B cell (primary cell): ENCODE measurements at regions not wholly inside any gene's neighbourhood (a gene's known extent, or its start where the extent isn't known, plus 50 kb on each side); places are given as distances from the start of the nearest gene placed in this dataset.

Experiments
- ATAC-seq: fragments of 200-7000 bp; cut with Tn5 transposase; one replicate; pipeline ENCODE4 v1.10.0; 2021; ENCODE audit warnings: low read depth, mild to moderate bottlenecking, moderate number of reproducible peaks, moderate library complexity
- CTCF ChIA-PET: fragments of 350-600 bp; sonication (Branson Sonifier 250); formaldehyde crosslinking; loops from one replicate; lab custom pipeline; 2021; ENCODE audit warnings: antibody characterized with exemption, inconsistent platforms; lab: Charles Lee
- POLR2A ChIA-PET: fragments of 350-600 bp; sonication (Branson Sonifier 250); formaldehyde crosslinking; loops from one replicate; lab custom pipeline; 2021; ENCODE audit warnings: antibody characterized with exemption; lab: Charles Lee
- DNase-seq: peaks from one replicate; pipeline ENCODE4 v3.0.0; 2013
- H2AFZ ChIP-seq: 2 replicates; pipeline ENCODE4 v1.6.1; 2012; ENCODE audit warnings: mild to moderate bottlenecking, low read depth, low read length; ENCODE audit not compliant: insufficient read depth, poor library complexity, severe bottlenecking
- H3K27ac ChIP-seq, 2 donors: 1 replicate in 1 of 2; 2 replicates in 1 of 2; pipeline ENCODE4 v1.5.1; 2012 to 2013; ENCODE audit warnings: low read length in 2 of 2, mild to moderate bottlenecking in 2 of 2, moderate library complexity in 1 of 2
- H3K27me3 ChIP-seq, 4 experiments: fragments of 200-600 bp in 1 of 4; sonication (generic) in 1 of 4; replicated peaks in 1 of 4; 1 replicate in 2 of 4; 2 replicates in 2 of 4; pipeline versions ENCODE4 v1.6.1 to v1.7.0; 2013 to 2016; ENCODE audit warnings: low read length in 3 of 4, mild to moderate bottlenecking in 2 of 4, mixed read lengths in 1 of 4, moderate library complexity in 1 of 4; ENCODE audit not compliant: insufficient read depth in 4 of 4, control insufficient read depth in 3 of 4; ENCODE audit errors: control extremely low read depth in 1 of 4
- H3K36me3 ChIP-seq, 2 experiments: replicated peaks in 1 of 2; 1 replicate in 1 of 2; 2 replicates in 1 of 2; pipeline versions ENCODE4 v1.6.1 to v1.7.1; 2013; ENCODE audit warnings: low read length in 1 of 2; ENCODE audit not compliant: insufficient read depth in 2 of 2, control insufficient read depth in 1 of 2; ENCODE audit errors: control extremely low read depth in 1 of 2, extremely low read depth in 1 of 2
- H3K4me1 ChIP-seq, 2 donors: fragments of 200-600 bp in 1 of 2; sonication (generic) in 1 of 2; 1 replicate in 1 of 2; 2 replicates in 1 of 2; pipeline versions ENCODE4 v1.5.1 to v1.6.1; 2013 to 2017; ENCODE audit warnings: low read length in 2 of 2; ENCODE audit not compliant: control insufficient read depth in 2 of 2, insufficient read depth in 2 of 2
- H3K4me2 ChIP-seq: replicated peaks from 2 replicates; pipeline ENCODE3; 2012; ENCODE audit warnings: mild to moderate bottlenecking, low read depth, low read length; ENCODE audit not compliant: poor library complexity, severe bottlenecking
- H3K4me3 ChIP-seq, 5 experiments: fragments of 200-600 bp in 1 of 5; sonication (generic) in 1 of 5; 1 replicate in 3 of 5; 2 replicates in 2 of 5; pipeline versions ENCODE4 v1.5.1 to v1.7.0; 2011 to 2016; ENCODE audit warnings: low read length in 4 of 5, mild to moderate bottlenecking in 4 of 5, low read depth in 2 of 5, control low read depth in 1 of 5, moderate library complexity in 1 of 5; ENCODE audit not compliant: insufficient read depth in 1 of 5; ENCODE audit errors: control extremely low read depth in 1 of 5, extremely low read depth in 1 of 5
- H3K79me2 ChIP-seq: fragments of 200-600 bp; sonication (generic); one replicate; pipeline ENCODE4 v1.6.0; 2016; ENCODE audit warnings: low read length; ENCODE audit not compliant: control insufficient read depth, insufficient read depth
- H3K9ac ChIP-seq: fragments of 200-600 bp; sonication (generic); 2 replicates; pipeline ENCODE4 v1.6.1; 2017; ENCODE audit warnings: mild to moderate bottlenecking, low read length, moderate library complexity
- H3K9me3 ChIP-seq, 3 donors: one replicate each; pipeline versions ENCODE4 v1.6.1 to v1.7.1; 2013; ENCODE audit warnings: low read length in 2 of 3; ENCODE audit not compliant: control insufficient read depth in 2 of 3, insufficient read depth in 1 of 3; ENCODE audit errors: control extremely low read depth in 1 of 3
- H4K20me1 ChIP-seq: 2 replicates; pipeline ENCODE4 v1.6.0; 2012; ENCODE audit warnings: mild to moderate bottlenecking, low read length; ENCODE audit not compliant: insufficient read depth, control insufficient read depth, poor library complexity, severe bottlenecking
- H3K27ac Mint-ChIP-seq: one replicate; pipeline ENCODE4 v1.8.0; 2021; ENCODE audit warnings: mixed read lengths
- H3K27me3 Mint-ChIP-seq: one replicate; pipeline ENCODE4 v1.8.0; 2021; ENCODE audit warnings: mixed read lengths
- H3K4me1 Mint-ChIP-seq: one replicate; pipeline ENCODE4 v1.8.0; 2021; ENCODE audit warnings: mixed read lengths
- H3K4me3 Mint-ChIP-seq: one replicate; pipeline ENCODE4 v1.8.0; 2021; ENCODE audit warnings: mixed read lengths
- H3K9me3 Mint-ChIP-seq: one replicate; pipeline ENCODE4 v1.8.0; 2022; ENCODE audit warnings: mixed read lengths; ENCODE audit not compliant: insufficient read depth
- EZH2 ChIP-seq: IDR thresholded peaks from 2 replicates; pipeline ENCODE4 v1.6.1; 2012; ENCODE audit warnings: borderline replicate concordance, low read depth, mild to moderate bottlenecking, moderate library complexity, low read length; ENCODE audit not compliant: insufficient read depth, poor library complexity, severe bottlenecking
- WGBS: methylation state at CpG from one replicate; pipeline ENCODE4 v1.1.5; 2013; ENCODE audit warnings: missing lambda C conversion rate; ENCODE audit not compliant: insufficient coverage; 5-methylcytosine and 5-hydroxymethylcytosine counted together
- intact Hi-C: fragments of 100-400 bp; cut with micrococcal nuclease; formaldehyde crosslinking; loops from one replicate; pipeline ENCODE4 v1.10.0; 2022
- TF ChIP-seq, protein P1 (sequence below): fragments of 200-600 bp; IDR thresholded peaks from one replicate; pipeline ENCODE4 v1.8.0; 2022; ENCODE audit warnings: antibody characterized with exemption, mild to moderate bottlenecking

DNA sequence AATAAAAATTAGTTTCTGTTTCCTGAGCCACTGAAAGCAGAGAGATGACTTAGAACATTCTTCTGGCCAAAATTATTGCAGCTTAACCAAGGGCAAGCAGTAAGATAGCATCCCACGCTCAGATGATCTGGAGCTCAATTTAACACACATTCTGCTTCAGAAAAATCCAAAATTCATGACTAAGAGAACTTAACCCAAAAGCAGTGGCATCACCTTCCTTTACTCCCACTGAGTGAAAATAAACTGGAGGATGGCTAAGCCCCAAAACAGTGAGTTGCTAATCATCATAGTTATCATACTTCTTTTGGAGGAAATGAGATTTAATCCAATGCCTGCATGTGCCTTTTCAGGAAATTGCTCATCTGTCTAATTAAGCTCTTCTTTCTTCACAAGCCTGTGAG lies 195.4 kb downstream of the DUSP6 start:
- no peak for TF ChIP-seq EZH2
- TF ChIP-seq, protein P1, sequence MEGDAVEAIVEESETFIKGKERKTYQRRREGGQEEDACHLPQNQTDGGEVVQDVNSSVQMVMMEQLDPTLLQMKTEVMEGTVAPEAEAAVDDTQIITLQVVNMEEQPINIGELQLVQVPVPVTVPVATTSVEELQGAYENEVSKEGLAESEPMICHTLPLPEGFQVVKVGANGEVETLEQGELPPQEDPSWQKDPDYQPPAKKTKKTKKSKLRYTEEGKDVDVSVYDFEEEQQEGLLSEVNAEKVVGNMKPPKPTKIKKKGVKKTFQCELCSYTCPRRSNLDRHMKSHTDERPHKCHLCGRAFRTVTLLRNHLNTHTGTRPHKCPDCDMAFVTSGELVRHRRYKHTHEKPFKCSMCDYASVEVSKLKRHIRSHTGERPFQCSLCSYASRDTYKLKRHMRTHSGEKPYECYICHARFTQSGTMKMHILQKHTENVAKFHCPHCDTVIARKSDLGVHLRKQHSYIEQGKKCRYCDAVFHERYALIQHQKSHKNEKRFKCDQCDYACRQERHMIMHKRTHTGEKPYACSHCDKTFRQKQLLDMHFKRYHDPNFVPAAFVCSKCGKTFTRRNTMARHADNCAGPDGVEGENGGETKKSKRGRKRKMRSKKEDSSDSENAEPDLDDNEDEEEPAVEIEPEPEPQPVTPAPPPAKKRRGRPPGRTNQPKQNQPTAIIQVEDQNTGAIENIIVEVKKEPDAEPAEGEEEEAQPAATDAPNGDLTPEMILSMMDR, result no peak
- Histone ChIP-seq H3K4me2 (no peak overlapping the region), H3K4me1 (peaks cover 30 to 35% of the 10 kb centered on the region in 2 donors), H3K4me3 (no peak overlapping the region), H3K9me3 (no peaks in the 10 kb centered on the region), H3K36me3 (no peaks in the 10 kb centered on the region), H4K20me1 (no peaks in the 10 kb centered on the region), H3K9ac (no peak overlapping the region), H3K27me3 (no peaks in the 10 kb centered on the region), H3K27ac (no peak overlapping the region), H2AFZ (no peak overlapping the region), H3K79me2 (no peaks in the 10 kb centered on the region)
- Mint-ChIP-seq H3K27ac (no peak overlapping the region), H3K4me3 (no peak overlapping the region), H3K9me3 (no peaks in the 10 kb centered on the region), H3K4me1 (peaks cover 16% of the 10 kb centered on the region), H3K27me3 (no peaks in the 10 kb centered on the region)
- WGBS, result no CpG with 5 or more reads among the region's 1 CpG
- POLR2A ChIA-PET, result no interaction called here
- intact Hi-C loops, result no loop called here
- peak; percentile 14 for DNase-seq
- CTCF ChIA-PET, result no interaction called here
- no peak for ATAC-seq

DNA sequence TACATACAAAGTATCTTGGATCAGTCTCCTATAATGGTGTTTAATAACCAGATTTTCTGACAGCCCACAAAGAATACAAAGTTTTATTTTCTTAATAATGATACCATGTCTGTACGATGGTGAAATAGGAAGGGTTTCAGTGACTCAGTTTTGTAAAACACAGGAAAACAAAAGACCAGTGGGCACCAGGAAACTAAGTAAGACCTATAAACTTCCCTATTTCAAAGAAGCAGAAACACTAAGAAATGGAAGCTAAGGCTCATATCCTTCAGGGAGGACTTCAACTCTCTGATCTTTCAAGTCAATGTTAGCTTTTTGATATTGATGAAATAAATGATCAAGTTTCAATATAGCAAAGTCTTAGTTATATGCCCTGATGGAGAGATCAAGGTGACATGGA lies 196.0 kb downstream of the DUSP6 start:
- H3K4me1 ChIP-seq, result peaks cover 30 to 32% of the 10 kb centered on the region in 2 donors
- H3K4me2 ChIP-seq, result no peak overlapping the region
- Mint-ChIP-seq H3K27me3 (no peaks in the 10 kb centered on the region), H3K4me3 (no peak overlapping the region), H3K9me3 (no peaks in the 10 kb centered on the region), H3K27ac (no peak overlapping the region), H3K4me1 (peaks cover 16% of the 10 kb centered on the region)
- H4K20me1 ChIP-seq, result no peaks in the 10 kb centered on the region
- ChIA-PET POLR2A (no interaction called here), CTCF (interaction anchor here (0.5 kb wide), 1 partner anchor 39 kb away, joined by 4 read pairs; no protein-coding TSS in a partner anchor)
- H3K36me3 ChIP-seq, result no peaks in the 10 kb centered on the region
- no peak overlapping the region for H3K27ac ChIP-seq
- DNase-seq (peak; percentile 20), ATAC-seq (no peak)
- no peak overlapping the region for H3K9ac ChIP-seq
- WGBS, result no CpG with 5 or more reads among the region's 1 CpG
- H3K4me3 ChIP-seq, result no peak overlapping the region
- intact Hi-C loops, result no loop called here
- TF ChIP-seq, protein P1, result no peak
- TF ChIP-seq EZH2, result no peak
- no peak overlapping the region for H2AFZ ChIP-seq
- H3K9me3 ChIP-seq, result no peaks in the 10 kb centered on the region
- no peaks in the 10 kb centered on the region for H3K79me2 ChIP-seq
- no peaks in the 10 kb centered on the region for H3K27me3 ChIP-seq
